ENCODE measurements at regions not wholly inside any gene's neighbourhood (a gene's known extent, or its start where the extent isn't known, plus 50 kb on each side); places are given as distances from the start of the nearest gene placed in this dataset.
A peak's percentile ranks its signal among the peaks of the same experiment; 100 is the strongest.

- DNase-seq (ENCODE audit: low spot score) = no peak
- Mint-ChIP-seq H3K4me3 (ENCODE audit: unreplicated experiment) (no peak overlapping the region), H3K27me3 (ENCODE audit: low read depth) (peaks cover 8% of the 10 kb centered on the region), H3K36me3 (ENCODE audit: low read depth) (no peaks in the 10 kb centered on the region), H3K9me3 (ENCODE audit: low read depth) (peaks cover 9% of the 10 kb centered on the region), H3K4me1 (ENCODE audit: low read depth) (no peaks in the 10 kb centered on the region), H3K27ac (ENCODE audit: unreplicated experiment) (no peak overlapping the region)
- no peak for TF ChIP-seq CTCF (IDR thresholded peaks at IDR 0.05)
Observed at GRCh38 chr3:111438283-111438682, 103.7 kb upstream of the CD96 start.

- no peak for DNase-seq (ENCODE audit: low spot score)
- peaks cover 12% of the 10 kb centered on the region for H3K9me3 Mint-ChIP-seq (ENCODE audit: low read depth)
- H3K27ac Mint-ChIP-seq (ENCODE audit: unreplicated experiment) = no peak overlapping the region
- peaks cover 28% of the 10 kb centered on the region for H3K27me3 Mint-ChIP-seq (ENCODE audit: low read depth)
- no peaks in the 10 kb centered on the region for H3K4me1 Mint-ChIP-seq (ENCODE audit: low read depth)
- no peak overlapping the region for H3K4me3 Mint-ChIP-seq (ENCODE audit: unreplicated experiment)
- no peak for TF ChIP-seq CTCF (IDR thresholded peaks at IDR 0.05)
- peaks cover 2% of the 10 kb centered on the region for H3K36me3 Mint-ChIP-seq (ENCODE audit: low read depth)
Observed at GRCh38 chr3:111454551-111454950, 87.4 kb upstream of the CD96 start.

- no peak overlapping the region for H3K4me3 Mint-ChIP-seq (ENCODE audit: unreplicated experiment)
- no peak for TF ChIP-seq CTCF (IDR thresholded peaks at IDR 0.05)
- H3K9me3 Mint-ChIP-seq (ENCODE audit: low read depth) = peaks cover 4% of the 10 kb centered on the region
- no peaks in the 10 kb centered on the region for H3K4me1 Mint-ChIP-seq (ENCODE audit: low read depth)
- H3K27me3 Mint-ChIP-seq (ENCODE audit: low read depth) = peaks cover 41% of the 10 kb centered on the region
- DNase-seq (ENCODE audit: low spot score) = no peak
- H3K36me3 Mint-ChIP-seq (ENCODE audit: low read depth) = peaks cover 1% of the 10 kb centered on the region
- no peak overlapping the region for H3K27ac Mint-ChIP-seq (ENCODE audit: unreplicated experiment)
Observed at GRCh38 chr3:111465081-111465670, 76.8 kb upstream of the CD96 start.

- Mint-ChIP-seq H3K27me3 (ENCODE audit: low read depth) (peaks cover 16% of the 10 kb centered on the region), H3K4me1 (ENCODE audit: low read depth) (peaks cover 11% of the 10 kb centered on the region), H3K4me3 (ENCODE audit: unreplicated experiment) (no peak overlapping the region), H3K9me3 (ENCODE audit: low read depth) (peaks cover 25% of the 10 kb centered on the region), H3K27ac (ENCODE audit: unreplicated experiment) (no peak overlapping the region), H3K36me3 (ENCODE audit: low read depth) (peaks cover 5% of the 10 kb centered on the region)
- DNase-seq (ENCODE audit: low spot score) = no peak
- no peak for TF ChIP-seq CTCF (IDR thresholded peaks at IDR 0.05)
Observed at GRCh38 chr3:111470032-111470431, 72.0 kb upstream of the CD96 start.

- H3K36me3 Mint-ChIP-seq (ENCODE audit: low read depth) = peaks cover 5% of the 10 kb centered on the region
- H3K27me3 Mint-ChIP-seq (ENCODE audit: low read depth) = peaks cover 13% of the 10 kb centered on the region
- no peak for TF ChIP-seq CTCF (IDR thresholded peaks at IDR 0.05)
- peak overlapping the region; percentile 59 for H3K27ac Mint-ChIP-seq (ENCODE audit: unreplicated experiment)
- peaks cover 25% of the 10 kb centered on the region for H3K9me3 Mint-ChIP-seq (ENCODE audit: low read depth)
- peaks cover 11% of the 10 kb centered on the region for H3K4me1 Mint-ChIP-seq (ENCODE audit: low read depth)
- no peak overlapping the region for H3K4me3 Mint-ChIP-seq (ENCODE audit: unreplicated experiment)
- no peak for DNase-seq (ENCODE audit: low spot score)
Observed at GRCh38 chr3:111471831-111472230, 70.2 kb upstream of the CD96 start.

Measured in chondrocyte (in vitro differentiated cells).